ENCODE measurements at regions not wholly inside any gene's neighbourhood (a gene's known extent, or its start where the extent isn't known, plus 50 kb on each side); places are given as distances from the start of the nearest gene placed in this dataset.
"Not testable (repeated sequence)": the region's sequence is repeated elsewhere in the genome, so short reads cannot be mapped to it uniquely, and the experiment has no call there.

GRCh38 chr4:173699841-173700475 is 169.9 kb upstream of the HAND2 start:
- no peak for DNase-seq (ENCODE audit: low spot score)

- no peak for DNase-seq (ENCODE audit: low spot score)
Measured at GRCh38 chr4:173698557-173699262, 168.7 kb upstream of the HAND2 start.

- no peak for DNase-seq (ENCODE audit: low spot score)
Measured at GRCh38 chr4:173697840-173698239, 167.8 kb upstream of the HAND2 start.

GRCh38 chr4:173696551-173696950 is 166.5 kb upstream of the HAND2 start:
- DNase-seq (ENCODE audit: low spot score) = no peak

GRCh38 chr4:173696011-173696410 is 166.0 kb upstream of the HAND2 start:
- no peak for DNase-seq (ENCODE audit: low spot score)

GRCh38 chr4:173685831-173686210 is 155.8 kb upstream of the HAND2 start:
- DNase-seq (ENCODE audit: low spot score) = peak; percentile 71

GRCh38 chr4:173685165-173685830 is 155.3 kb upstream of the HAND2 start:
- no peak for DNase-seq (ENCODE audit: low spot score)

- no peak for DNase-seq (ENCODE audit: low spot score)
Measured at GRCh38 chr4:173684223-173684622, 154.2 kb upstream of the HAND2 start.

GRCh38 chr4:173682609-173683008 is 152.6 kb upstream of the HAND2 start:
- DNase-seq (ENCODE audit: low spot score) = no peak

- no peak for DNase-seq (ENCODE audit: low spot score)
Measured at GRCh38 chr4:173680278-173680677, 150.2 kb upstream of the HAND2 start.

GRCh38 chr4:173675446-173675845 is 145.4 kb upstream of the HAND2 start:
- no peak for DNase-seq (ENCODE audit: low spot score)

GRCh38 chr4:173669460-173670179 is 139.6 kb upstream of the HAND2 start:
- no peak for DNase-seq (ENCODE audit: low spot score)

- no peak for DNase-seq (ENCODE audit: low spot score)
Measured at GRCh38 chr4:173661001-173661400, 131.0 kb upstream of the HAND2 start.

GRCh38 chr4:173656898-173657297 is 126.9 kb upstream of the HAND2 start:
- DNase-seq (ENCODE audit: low spot score) = no peak

GRCh38 chr4:173652283-173652931 is 122.4 kb upstream of the HAND2 start:
- no peak for DNase-seq (ENCODE audit: low spot score)

GRCh38 chr4:173651651-173652282 is 121.7 kb upstream of the HAND2 start:
- DNase-seq (ENCODE audit: low spot score) = no peak

GRCh38 chr4:173647902-173648301 is 117.9 kb upstream of the HAND2 start:
- DNase-seq (ENCODE audit: low spot score) = no peak

- peak; percentile 3 for DNase-seq (ENCODE audit: low spot score)
Measured at GRCh38 chr4:173642509-173642908, 112.5 kb upstream of the HAND2 start.

- no peak for DNase-seq (ENCODE audit: low spot score)
Measured at GRCh38 chr4:173635395-173635794, 105.4 kb upstream of the HAND2 start.

GRCh38 chr4:173626277-173626676 is 96.2 kb upstream of the HAND2 start:
- no peak for DNase-seq (ENCODE audit: low spot score)

- DNase-seq (ENCODE audit: low spot score) = not testable (repeated sequence)
Measured at GRCh38 chr4:173618648-173619047, 88.6 kb upstream of the HAND2 start.

- no peak for DNase-seq (ENCODE audit: low spot score)
Measured at GRCh38 chr4:173609158-173609557, 79.1 kb upstream of the HAND2 start.
